HCT116 (cell line): ENCODE measurements at regions not wholly inside any gene's neighbourhood (a gene's known extent, or its start where the extent isn't known, plus 50 kb on each side); places are given as distances from the start of the nearest gene placed in this dataset.

ENCODE experiments used
- ATAC-seq: fragments of 200-7000 bp; cut with Tn5 transposase; 2 replicates; pipeline ENCODE4 v1.9.1; 2020; ENCODE audit warnings: mild to moderate bottlenecking, moderate library complexity
- BruUV-seq: library from RNA; stranded (reverse); fragments of 400-500 nt; replicated peaks from 2 replicates; lab custom pipeline; 2021; lab: Mats Ljungman, UMichigan
- CTCF ChIA-PET: fragments of 300-600 bp; sonication (Branson Sonifier 250); formaldehyde crosslinking; loops from one replicate; lab custom pipeline; 2021; ENCODE audit warnings: antibody characterized with exemption; lab: Charles Lee
- POLR2A ChIA-PET: fragments of 300-600, 350-600 bp; sonication (Branson Sonifier 250); formaldehyde crosslinking; loops from one replicate; lab custom pipeline; 2021; ENCODE audit warnings: antibody characterized with exemption; lab: Charles Lee
- RAD21 ChIA-PET, 2 experiments: fragments of 300-600 bp; sonication (Branson Sonifier 250); formaldehyde crosslinking; loops; one replicate each; lab custom pipeline; 2023; ENCODE audit warnings: low total read pairs in 2 of 2; ENCODE audit not compliant: uncharacterized antibody in 2 of 2, unreplicated experiment in 2 of 2, low non-redundant PET in 1 of 2; lab: Charles Lee
- DNase-seq: peaks from one replicate; pipeline ENCODE4 v3.0.0-alpha.2; 2010; ENCODE audit warnings: low read depth, low spot score
- H2AFZ ChIP-seq: fragments of 200-600 bp; shearing (Covaris generic), sonication (generic); 2 replicates; pipeline ENCODE4 v1.6.1; 2017; ENCODE audit warnings: low read depth, mixed run types, mixed read lengths, antibody characterized with exemption, low read length; ENCODE audit not compliant: poor library complexity, severe bottlenecking
- H3K27ac ChIP-seq: 2 replicates; pipeline ENCODE4 v1.5.1; 2012; ENCODE audit warnings: low read depth, low read length
- H3K27me3 ChIP-seq: fragments of 200-600 bp; sonication (generic); 2 replicates; pipeline ENCODE4 v1.6.1; 2016; ENCODE audit warnings: mixed run types, low read length, mixed read lengths; ENCODE audit not compliant: insufficient read depth
- H3K36me3 ChIP-seq, 2 experiments: fragments of 200-500 bp in 1 of 2; fragments of 200-600 bp in 1 of 2; sonication (Bioruptor generic) in 1 of 2; sonication (generic) in 1 of 2; 2 replicates each; pipeline versions ENCODE4 v1.5.1 to v1.6.1; 2014 to 2016; ENCODE audit warnings: low read length in 2 of 2, inconsistent platforms in 1 of 2, mixed read lengths in 1 of 2, mixed run types in 1 of 2; ENCODE audit not compliant: insufficient read depth in 2 of 2, control insufficient read depth in 1 of 2
- H3K4me1 ChIP-seq, 2 experiments: fragments of 200-600 bp in 1 of 2; sonication (generic) in 1 of 2; 2 replicates each; pipeline versions ENCODE4 v1.5.1 to v1.6.1; 2012 to 2017; ENCODE audit warnings: low read length in 2 of 2, inconsistent platforms in 1 of 2, mild to moderate bottlenecking in 1 of 2, mixed read lengths in 1 of 2, mixed run types in 1 of 2, moderate library complexity in 1 of 2; ENCODE audit not compliant: insufficient read depth in 2 of 2, control insufficient read depth in 1 of 2
- H3K4me2 ChIP-seq: fragments of 200-600 bp; sonication (generic); 2 replicates; pipeline ENCODE4 v1.6.1; 2017; ENCODE audit warnings: mixed run types, low read length, mixed read lengths
- H3K4me3 ChIP-seq, 2 experiments: fragments of 200-600 bp in 1 of 2; sonication (generic) in 1 of 2; replicated peaks in 1 of 2; 2 replicates each; pipeline ENCODE4 v1.5.1; 2011 to 2016; ENCODE audit warnings: low read length in 2 of 2, control low read depth in 1 of 2, low read depth in 1 of 2, mild to moderate bottlenecking in 1 of 2, mixed read lengths in 1 of 2, mixed run types in 1 of 2
- H3K79me2 ChIP-seq: fragments of 200-600 bp; sonication (generic); 2 replicates; pipeline ENCODE4 v1.6.1; 2017; ENCODE audit warnings: mild to moderate bottlenecking, mixed run types, low read length, moderate library complexity, mixed read lengths; ENCODE audit not compliant: insufficient read depth
- H3K9ac ChIP-seq: fragments of 200-600 bp; sonication (generic); 2 replicates; pipeline ENCODE4 v1.6.1; 2016; ENCODE audit warnings: low read length, mixed read lengths
- H3K9me2 ChIP-seq: fragments of 200-600 bp; sonication (generic), shearing (Covaris generic); 2 replicates; pipeline ENCODE4 v1.6.1; 2017; ENCODE audit warnings: mixed run types, mild to moderate bottlenecking, moderate library complexity; ENCODE audit not compliant: insufficient read depth
- H3K9me3 ChIP-seq, 2 experiments: fragments of 200-500 bp in 1 of 2; fragments of 200-600 bp in 1 of 2; sonication (Bioruptor generic) in 1 of 2; sonication (generic) in 1 of 2; 2 replicates each; pipeline ENCODE4 v1.6.1; 2014 to 2017; ENCODE audit warnings: low read length in 2 of 2, mixed read lengths in 2 of 2, inconsistent platforms in 1 of 2, low read depth in 1 of 2, mild to moderate bottlenecking in 1 of 2, mixed run types in 1 of 2, moderate library complexity in 1 of 2; ENCODE audit not compliant: control insufficient read depth in 1 of 2, insufficient read depth in 1 of 2
- H4K20me1 ChIP-seq: fragments of 200-600 bp; sonication (generic), shearing (Covaris generic); 2 replicates; pipeline ENCODE4 v1.6.1; 2017; ENCODE audit warnings: mixed run types, mild to moderate bottlenecking, moderate library complexity; ENCODE audit not compliant: insufficient read depth
- ATF3 ChIP-seq: IDR thresholded peaks from 2 replicates; pipeline ENCODE4 v1.6.1; 2012
- CTCF ChIP-seq, 3 experiments: fragments of 200-600 bp in 1 of 3; sonication (generic) in 1 of 3; IDR thresholded peaks in 2 of 3; conservative IDR thresholded peaks in 1 of 3; 2 replicates each; pipeline ENCODE4 v1.5.1; 2012 to 2017; ENCODE audit warnings: low read depth in 2 of 3, low read length in 2 of 3, antibody characterized with exemption in 1 of 3, borderline replicate concordance in 1 of 3, control low read depth in 1 of 3, mild to moderate bottlenecking in 1 of 3, mixed read lengths in 1 of 3, mixed run types in 1 of 3, moderate library complexity in 1 of 3; ENCODE audit not compliant: insufficient read depth in 1 of 3
- ELF1 ChIP-seq: IDR thresholded peaks from 2 replicates; pipeline ENCODE4 v1.6.1; 2012; ENCODE audit warnings: low read depth, borderline replicate concordance
- EZH2phosphoT487 ChIP-seq: fragments of 200-600 bp; IDR thresholded peaks from 2 replicates; pipeline ENCODE4 v1.6.1; 2018; ENCODE audit warnings: antibody characterized with exemption, borderline replicate concordance
- FOSL1 ChIP-seq: IDR thresholded peaks from 2 replicates; pipeline ENCODE4 v1.6.1; 2012; ENCODE audit warnings: low read depth
- JUND ChIP-seq: IDR thresholded peaks from 2 replicates; pipeline ENCODE4 v1.6.1; 2012
- MAX ChIP-seq: IDR thresholded peaks from 2 replicates; pipeline ENCODE4 v1.6.1; 2012
- REST ChIP-seq: IDR thresholded peaks from 2 replicates; pipeline ENCODE4 v1.6.1; 2012; ENCODE audit warnings: low read depth
- SIN3A ChIP-seq: IDR thresholded peaks from 2 replicates; pipeline ENCODE4 v1.6.1; 2012; ENCODE audit warnings: low read depth
- TCF7L2 ChIP-seq: IDR thresholded peaks from 2 replicates; pipeline ENCODE4 v1.7.0; 2011; ENCODE audit warnings: borderline replicate concordance, inconsistent platforms; ENCODE audit not compliant: insufficient read depth, insufficient read length; ENCODE audit errors: extremely low read depth
- ZFX ChIP-seq: fragments of 450-650 bp; IDR thresholded peaks from 2 replicates; pipeline ENCODE4 v1.6.1; 2017
- ZNF274 ChIP-seq: fragments of 200-500 bp; sonication (Bioruptor generic); IDR thresholded peaks from 2 replicates; pipeline ENCODE4 v1.6.1; 2014; ENCODE audit warnings: mild to moderate bottlenecking, low read depth, low read length, inconsistent platforms
- intact Hi-C: fragments of 100-400 bp; cut with micrococcal nuclease; formaldehyde crosslinking; loops from 2 replicates; pipeline ENCODE4 v1.10.0; 2022

GRCh38 chr4:108303488-108304177, 134.9 kb upstream of the LEF1 start:
- Histone ChIP-seq H3K36me3 (no peaks in the 10 kb centered on the region), H4K20me1 (no peaks in the 10 kb centered on the region), H3K27me3 (no peaks in the 10 kb centered on the region), H3K4me1 (peaks cover 4 to 14% of the 10 kb centered on the region in 2 experiments; a peak in 3 of 4 replicates), H3K79me2 (no peaks in the 10 kb centered on the region), H3K9me2 (no peaks in the 10 kb centered on the region), H3K4me3 (peak overlapping the region in 1 of 2 experiments; percentile 25; a peak in 1 of 4 replicates), H3K9ac (no peak overlapping the region), H3K9me3 (no peaks in the 10 kb centered on the region), H2AFZ (peak overlapping the region; percentile 77), H3K4me2 (peak overlapping the region; percentile 65), H3K27ac (no peak overlapping the region)
- no TSS peak for BruUV-seq
- peak; percentile 91 for ATAC-seq
- CTCF ChIA-PET, result no interaction called here
- POLR2A ChIA-PET, result no interaction called here
- intact Hi-C loops, result no loop called here
- TF ChIP-seq TCF7L2, result no peak
- TF ChIP-seq JUND, result 0 out of 2 replicates have a peak, but pooled peaks have one; percentile 41
- TF ChIP-seq FOSL1, result peak; percentile 59
- RAD21 ChIA-PET, result no interaction called here
- peak; percentile 19 for DNase-seq

- Histone ChIP-seq H3K4me3 (no peak overlapping the region), H3K9me3 (no peaks in the 10 kb centered on the region), H3K4me2 (no peak overlapping the region), H2AFZ (no peak overlapping the region), H3K9me2 (no peaks in the 10 kb centered on the region), H4K20me1 (no peaks in the 10 kb centered on the region), H3K79me2 (no peaks in the 10 kb centered on the region), H3K36me3 (no peaks in the 10 kb centered on the region), H3K27ac (no peak overlapping the region), H3K4me1 (peaks cover 4 to 14% of the 10 kb centered on the region in 2 experiments; a peak in 3 of 4 replicates), H3K27me3 (no peaks in the 10 kb centered on the region), H3K9ac (no peak overlapping the region)
- intact Hi-C loops, result no loop called here
- RAD21 ChIA-PET, result no interaction called here
- DNase-seq (no peak), ATAC-seq (no peak)
- CTCF ChIA-PET, result no interaction called here
- BruUV-seq, result no TSS peak
- POLR2A ChIA-PET, result no interaction called here
- TF ChIP-seq ATF3, result no peak
- TF ChIP-seq ELF1, result no peak
- no peak for TF ChIP-seq FOSL1
- TF ChIP-seq ZFX, result no peak
- no peak for TF ChIP-seq SIN3A
- no peak for TF ChIP-seq MAX
- TF ChIP-seq REST, result no peak
- TF ChIP-seq EZH2phosphoT487, result no peak
- no peak for TF ChIP-seq ZNF274
- no peak for TF ChIP-seq CTCF (IDR thresholded peaks at IDR 0.05 in 2 of 3, conservative IDR thresholded peaks at IDR 0.05 in 1 of 3; ENCODE audit: borderline replicate concordance in 1 of 3, insufficient read depth in 1 of 3, low read depth in 2 of 3, low read length in 2 of 3)
Measured at GRCh38 chr4:108301545-108302251, 133.0 kb upstream of the LEF1 start.
